Caco-2 (cell line): ENCODE measurements at regions not wholly inside any gene's neighbourhood (a gene's known extent, or its start where the extent isn't known, plus 50 kb on each side); places are given as distances from the start of the nearest gene placed in this dataset.
"Not testable (repeated sequence)": the region's sequence is repeated elsewhere in the genome, so short reads cannot be mapped to it uniquely, and the experiment has no call there.

Experiments
- BruUV-seq: library from RNA; stranded (reverse); fragments of 400-500 nt; replicated peaks from 2 replicates; lab custom pipeline; 2021; lab: Mats Ljungman, UMichigan
- CTCF ChIA-PET: fragments of 300-600 bp; sonication (Branson Sonifier 250); formaldehyde crosslinking; loops from one replicate; lab custom pipeline; 2022; ENCODE audit warnings: antibody characterized with exemption; lab: Charles Lee
- POLR2A ChIA-PET: fragments of 300-600 bp; sonication (Branson Sonifier 250); formaldehyde crosslinking; loops from one replicate; lab custom pipeline; 2022; ENCODE audit warnings: antibody characterized with exemption; lab: Charles Lee
- DNase-seq, 2 experiments: peaks; one replicate each; pipeline versions ENCODE4 v3.0.0 to v3.0.0-alpha.2; 2020 to 2022
- H3K27me3 ChIP-seq: replicated peaks from 2 replicates; pipeline ENCODE4 v1.6.0; 2011; ENCODE audit warnings: low read length; ENCODE audit not compliant: control insufficient read depth, insufficient read depth
- H3K36me3 ChIP-seq: 2 replicates; pipeline ENCODE4 v1.5.1; 2011; ENCODE audit warnings: low read length; ENCODE audit not compliant: control insufficient read depth, insufficient read depth
- H3K4me1 ChIP-seq: fragments of 250-450 bp; sonication (Bioruptor Pico); 2 replicates; pipeline ENCODE4 v1.5.1; 2020; ENCODE audit warnings: mild to moderate bottlenecking
- H3K4me3 ChIP-seq: 2 replicates; pipeline ENCODE4 v1.5.1; 2011; ENCODE audit warnings: low read depth, mild to moderate bottlenecking, control low read depth, low read length
- H3K9me3 ChIP-seq: fragments of 250-450 bp; sonication (Bioruptor Pico); 2 replicates; pipeline ENCODE4 v1.5.1; 2020; ENCODE audit warnings: mild to moderate bottlenecking, moderate library complexity
- H3K27ac Mint-ChIP-seq: one replicate; pipeline ENCODE4 v1.8.0; 2022; ENCODE audit warnings: mixed read lengths; ENCODE audit not compliant: unreplicated experiment
- H3K27me3 Mint-ChIP-seq: one replicate; pipeline ENCODE4 v1.8.0; 2022; ENCODE audit warnings: mixed read lengths; ENCODE audit not compliant: insufficient read depth, unreplicated experiment
- H3K36me3 Mint-ChIP-seq: one replicate; pipeline ENCODE4 v1.8.0; 2022; ENCODE audit warnings: mild to moderate bottlenecking, mixed read lengths; ENCODE audit not compliant: insufficient read depth, unreplicated experiment
- H3K4me1 Mint-ChIP-seq: one replicate; pipeline ENCODE4 v1.8.0; 2022; ENCODE audit warnings: low read depth, mixed read lengths; ENCODE audit not compliant: unreplicated experiment
- H3K4me3 Mint-ChIP-seq: one replicate; pipeline ENCODE4 v1.8.0; 2022; ENCODE audit warnings: mild to moderate bottlenecking, moderate library complexity, mixed read lengths; ENCODE audit not compliant: unreplicated experiment
- H3K9me3 Mint-ChIP-seq: one replicate; pipeline ENCODE4 v1.8.0; 2022; ENCODE audit warnings: mixed read lengths; ENCODE audit not compliant: unreplicated experiment
- CTCF ChIP-seq, 2 experiments: fragments of 200-600 bp in 1 of 2; IDR thresholded peaks; 1 replicate in 1 of 2; 2 replicates in 1 of 2; pipeline versions ENCODE4 v1.5.1 to v1.8.0; 2011 to 2022; ENCODE audit warnings: antibody characterized with exemption in 1 of 2, control low read depth in 1 of 2, inconsistent platforms in 1 of 2, low read depth in 1 of 2, low read length in 1 of 2, mild to moderate bottlenecking in 1 of 2, moderate library complexity in 1 of 2; ENCODE audit not compliant: insufficient read depth in 1 of 2, severe bottlenecking in 1 of 2, unreplicated experiment in 1 of 2
- intact Hi-C: fragments of 100-400 bp; cut with micrococcal nuclease; formaldehyde crosslinking; loops from one replicate; pipeline ENCODE4 v1.10.0; 2022; ENCODE audit not compliant: unreplicated experiment

GRCh38 chr9:65449423-65449822 lies 164.4 kb upstream of the FOXD4L5 start:
- Histone ChIP-seq H3K9me3 (no peaks in the 10 kb centered on the region), H3K36me3 (no peaks in the 10 kb centered on the region), H3K4me1 (no peaks in the 10 kb centered on the region), H3K27me3 (no peaks in the 10 kb centered on the region), H3K4me3 (no peak overlapping the region)
- no peak for DNase-seq
- H3K27me3 Mint-ChIP-seq, result no peaks in the 10 kb centered on the region
- H3K4me1 Mint-ChIP-seq, result no peaks in the 10 kb centered on the region
- H3K4me3 Mint-ChIP-seq, result no peak overlapping the region
- H3K9me3 Mint-ChIP-seq, result peaks cover 17% of the 10 kb centered on the region
- H3K36me3 Mint-ChIP-seq, result no peaks in the 10 kb centered on the region
- no TSS peak for BruUV-seq
- POLR2A ChIA-PET, result no interaction called here
- intact Hi-C loops, result no loop called here
- no peak for TF ChIP-seq CTCF (IDR thresholded peaks at IDR 0.05; ENCODE audit: insufficient read depth in 1 of 2, low read depth in 1 of 2, low read length in 1 of 2, severe bottlenecking in 1 of 2, unreplicated experiment in 1 of 2)
- no peak overlapping the region for H3K27ac Mint-ChIP-seq
- CTCF ChIA-PET, result no interaction called here

- H3K36me3 ChIP-seq, DNase-seq, H3K27me3 Mint-ChIP-seq, H3K4me1 Mint-ChIP-seq, intact Hi-C loops, H3K9me3 Mint-ChIP-seq, H3K4me3 Mint-ChIP-seq, H3K4me1 ChIP-seq, CTCF ChIA-PET, H3K9me3 ChIP-seq, H3K36me3 Mint-ChIP-seq, H3K27me3 ChIP-seq, BruUV-seq, H3K4me3 ChIP-seq, POLR2A ChIA-PET, H3K27ac Mint-ChIP-seq: not testable (repeated sequence)
Measured at GRCh38 chr9:65447146-65447545, 162.1 kb upstream of the FOXD4L5 start.

GRCh38 chr9:65445991-65446390 lies 161.0 kb upstream of the FOXD4L5 start:
- H3K4me1 ChIP-seq, H3K27me3 Mint-ChIP-seq, H3K4me3 Mint-ChIP-seq, POLR2A ChIA-PET, H3K9me3 ChIP-seq, BruUV-seq, DNase-seq, H3K4me1 Mint-ChIP-seq, H3K4me3 ChIP-seq, H3K36me3 Mint-ChIP-seq, CTCF ChIA-PET, H3K9me3 Mint-ChIP-seq, H3K27me3 ChIP-seq, intact Hi-C loops, H3K27ac Mint-ChIP-seq, H3K36me3 ChIP-seq: not testable (repeated sequence)

GRCh38 chr9:65444943-65445342 lies 159.9 kb upstream of the FOXD4L5 start:
- TF ChIP-seq CTCF (IDR thresholded peaks at IDR 0.05; ENCODE audit: insufficient read depth in 1 of 2, low read depth in 1 of 2, low read length in 1 of 2, severe bottlenecking in 1 of 2, unreplicated experiment in 1 of 2), result no peak
- intact Hi-C loops, result no loop called here
- Mint-ChIP-seq H3K27me3 (no peaks in the 10 kb centered on the region), H3K4me1 (no peaks in the 10 kb centered on the region), H3K36me3 (no peaks in the 10 kb centered on the region), H3K4me3 (no peak overlapping the region), H3K27ac (no peak overlapping the region), H3K9me3 (no peaks in the 10 kb centered on the region)
- H3K27me3 ChIP-seq, result no peaks in the 10 kb centered on the region
- CTCF ChIA-PET, result no interaction called here
- no peaks in the 10 kb centered on the region for H3K36me3 ChIP-seq
- no peak overlapping the region for H3K4me3 ChIP-seq
- no TSS peak for BruUV-seq
- H3K9me3 ChIP-seq, result no peaks in the 10 kb centered on the region
- POLR2A ChIA-PET, result no interaction called here
- DNase-seq, result no peak
- H3K4me1 ChIP-seq, result no peaks in the 10 kb centered on the region

- BruUV-seq, POLR2A ChIA-PET: not testable (repeated sequence)
Measured at GRCh38 chr9:65442116-65442515, 157.1 kb upstream of the FOXD4L5 start.

GRCh38 chr9:65441324-65441920 lies 156.4 kb upstream of the FOXD4L5 start:
- H3K4me3 ChIP-seq, H3K4me1 Mint-ChIP-seq, H3K4me3 Mint-ChIP-seq, H3K4me1 ChIP-seq, DNase-seq, CTCF ChIA-PET, H3K27me3 ChIP-seq, intact Hi-C loops, H3K9me3 ChIP-seq, BruUV-seq, POLR2A ChIA-PET, H3K27me3 Mint-ChIP-seq, H3K36me3 Mint-ChIP-seq, H3K27ac Mint-ChIP-seq, H3K36me3 ChIP-seq: not testable (repeated sequence)
- H3K9me3 Mint-ChIP-seq, result peaks cover 19% of the 10 kb centered on the region

More at GRCh38 chr9:65442116-65442515, 157.1 kb upstream of the FOXD4L5 start:
- H3K27ac Mint-ChIP-seq, H3K9me3 ChIP-seq, H3K4me3 ChIP-seq, DNase-seq, intact Hi-C loops, H3K4me1 Mint-ChIP-seq, H3K27me3 ChIP-seq, H3K36me3 Mint-ChIP-seq, H3K36me3 ChIP-seq, CTCF ChIA-PET, H3K27me3 Mint-ChIP-seq, H3K4me3 Mint-ChIP-seq, H3K4me1 ChIP-seq: not testable (repeated sequence)
- peaks cover 13% of the 10 kb centered on the region for H3K9me3 Mint-ChIP-seq
